Mesenchymal stem cell (in vitro differentiated cells and primary cell): ENCODE measurements at regions not wholly inside any gene's neighbourhood (a gene's known extent, or its start where the extent isn't known, plus 50 kb on each side); places are given as distances from the start of the nearest gene placed in this dataset.
A peak's percentile ranks its signal among the peaks of the same experiment; 100 is the strongest.

Experiments used
- DNase-seq: peaks from one replicate; pipeline ENCODE4 v3.0.0-alpha.2; 2013
- H2AFZ ChIP-seq: one replicate; pipeline ENCODE4 v1.6.1; 2013; ENCODE audit warnings: low read depth, mild to moderate bottlenecking, control low read depth, inconsistent platforms, low read length, moderate library complexity
- H2AK5ac ChIP-seq: 2 replicates; pipeline ENCODE4 v1.6.1; 2013; ENCODE audit warnings: low read length, moderate library complexity, mild to moderate bottlenecking, inconsistent platforms; ENCODE audit not compliant: severe bottlenecking
- H2BK120ac ChIP-seq: one replicate; pipeline ENCODE4 v1.6.1; 2013; ENCODE audit warnings: low read depth, mild to moderate bottlenecking, inconsistent platforms, low read length, moderate library complexity
- H2BK12ac ChIP-seq, 2 experiments: one replicate each; pipeline ENCODE4 v1.6.1; 2013; ENCODE audit warnings: inconsistent platforms in 2 of 2, low read length in 2 of 2, mild to moderate bottlenecking in 2 of 2, moderate library complexity in 2 of 2, control low read depth in 1 of 2
- H2BK15ac ChIP-seq: one replicate; pipeline ENCODE4 v1.6.1; 2013; ENCODE audit warnings: mild to moderate bottlenecking, low read depth, inconsistent platforms; ENCODE audit not compliant: poor library complexity, severe bottlenecking
- H2BK5ac ChIP-seq: 2 replicates; pipeline ENCODE4 v1.6.1; 2013; ENCODE audit warnings: low read depth, mild to moderate bottlenecking, low read length, control low read depth, inconsistent platforms; ENCODE audit not compliant: poor library complexity, severe bottlenecking
- H3K14ac ChIP-seq, 2 experiments: one replicate each; pipeline ENCODE4 v1.6.1; 2013; ENCODE audit warnings: inconsistent platforms in 2 of 2, low read length in 2 of 2, control low read depth in 1 of 2, mild to moderate bottlenecking in 1 of 2, moderate library complexity in 1 of 2
- H3K18ac ChIP-seq, 2 experiments: one replicate each; pipeline ENCODE4 v1.6.1; 2013; ENCODE audit warnings: inconsistent platforms in 2 of 2, low read length in 2 of 2, control low read depth in 1 of 2, low read depth in 1 of 2, mild to moderate bottlenecking in 1 of 2
- H3K23ac ChIP-seq, 2 experiments: one replicate each; pipeline ENCODE4 v1.6.1; 2013; ENCODE audit warnings: inconsistent platforms in 2 of 2, low read length in 2 of 2, mild to moderate bottlenecking in 2 of 2, moderate library complexity in 2 of 2, control low read depth in 1 of 2
- H3K27ac ChIP-seq: 2 replicates; pipeline ENCODE4 v1.5.1; 2013; ENCODE audit warnings: mild to moderate bottlenecking, moderate library complexity, low read length, control low read depth, inconsistent platforms; ENCODE audit not compliant: poor library complexity, severe bottlenecking
- H3K27me3 ChIP-seq, 2 experiments: 2 replicates each; pipeline versions ENCODE4 v1.6.1 to v1.7.0; 2013; ENCODE audit warnings: low read length in 2 of 2, mild to moderate bottlenecking in 2 of 2, moderate library complexity in 2 of 2, control low read depth in 1 of 2, inconsistent platforms in 1 of 2; ENCODE audit not compliant: control insufficient read depth in 1 of 2, insufficient read depth in 1 of 2
- H3K36me3 ChIP-seq, 2 experiments: 2 replicates each; pipeline versions ENCODE4 v1.6.1 to v1.7.0; 2013; ENCODE audit warnings: low read length in 2 of 2, control low read depth in 1 of 2, inconsistent platforms in 1 of 2, low read depth in 1 of 2, mild to moderate bottlenecking in 1 of 2; ENCODE audit not compliant: insufficient read depth in 2 of 2, control insufficient read depth in 1 of 2
- H3K4ac ChIP-seq, 2 experiments: one replicate each; pipeline ENCODE4 v1.6.1; 2013; ENCODE audit warnings: inconsistent platforms in 2 of 2, low read length in 2 of 2, mild to moderate bottlenecking in 2 of 2, moderate library complexity in 2 of 2, control low read depth in 1 of 2, low read depth in 1 of 2
- H3K4me1 ChIP-seq: 2 replicates; pipeline ENCODE4 v1.6.1; 2013; ENCODE audit warnings: low read depth, low read length, control low read depth; ENCODE audit not compliant: control insufficient read depth, insufficient read depth
- H3K4me2 ChIP-seq: 2 replicates; pipeline ENCODE4 v1.6.1; 2013; ENCODE audit warnings: low read length, mild to moderate bottlenecking, inconsistent platforms; ENCODE audit not compliant: poor library complexity, severe bottlenecking
- H3K4me3 ChIP-seq, 2 experiments: 2 replicates each; pipeline versions ENCODE4 v1.5.1 to v1.7.0; 2013; ENCODE audit warnings: low read length in 2 of 2, mild to moderate bottlenecking in 2 of 2, control low read depth in 1 of 2, low read depth in 1 of 2; ENCODE audit not compliant: insufficient read depth in 1 of 2
- H3K79me1 ChIP-seq: replicated peaks from 2 replicates; pipeline ENCODE4 v1.6.1; 2013; ENCODE audit warnings: mild to moderate bottlenecking, control low read depth, low read length, inconsistent platforms; ENCODE audit not compliant: poor library complexity, severe bottlenecking
- H3K9ac ChIP-seq: 2 replicates; pipeline ENCODE4 v1.7.0; 2013; ENCODE audit warnings: mild to moderate bottlenecking, low read length, moderate library complexity
- H3K9me3 ChIP-seq: 2 replicates; pipeline ENCODE4 v1.7.0; 2013; ENCODE audit warnings: mild to moderate bottlenecking, low read length; ENCODE audit not compliant: control insufficient read depth
- H4K8ac ChIP-seq: one replicate; pipeline ENCODE4 v1.6.1; 2013; ENCODE audit warnings: inconsistent platforms, mild to moderate bottlenecking, low read length, moderate library complexity
- H4K91ac ChIP-seq: one replicate; pipeline ENCODE4 v1.6.1; 2013; ENCODE audit warnings: mild to moderate bottlenecking, low read length, inconsistent platforms
- WGBS: methylation state at CpG from one replicate; pipeline ENCODE4 v1.1.7; 2013; ENCODE audit warnings: mixed read lengths; 5-methylcytosine and 5-hydroxymethylcytosine counted together

DNA sequence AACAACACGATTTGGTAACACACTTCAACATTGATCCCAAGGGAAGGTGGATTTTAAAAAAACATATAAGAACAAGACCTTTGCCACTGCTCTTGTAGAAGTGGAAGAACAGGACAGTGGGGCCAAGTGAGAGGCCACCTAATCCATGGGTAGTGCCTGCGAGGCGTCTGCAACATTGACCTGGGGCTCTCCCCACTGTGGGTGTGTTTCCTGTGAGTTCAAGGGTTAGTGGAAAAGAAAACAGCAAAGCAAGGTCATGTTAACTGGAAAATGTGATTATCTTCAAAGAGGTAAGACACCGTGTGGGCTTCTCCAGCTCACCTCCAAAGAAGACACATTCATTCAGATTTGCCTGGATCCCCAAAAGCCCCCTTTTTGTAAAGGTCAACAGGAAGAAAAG, 327.0 kb downstream of the UQCRFS1 start:
- H3K18ac ChIP-seq, result no peak overlapping the region
- no peak overlapping the region for H4K8ac ChIP-seq
- no peak overlapping the region for H3K4ac ChIP-seq
- no peak overlapping the region for H2BK15ac ChIP-seq
- no peak overlapping the region for H3K4me3 ChIP-seq
- H3K4me2 ChIP-seq, result no peak overlapping the region
- H3K9me3 ChIP-seq, result no peaks in the 10 kb centered on the region
- no peak overlapping the region for H3K14ac ChIP-seq
- no peak overlapping the region for H4K91ac ChIP-seq
- DNase-seq, result no peak
- no peak overlapping the region for H2BK5ac ChIP-seq
- no peak overlapping the region for H3K9ac ChIP-seq
- no peak overlapping the region for H2AFZ ChIP-seq
- H3K27ac ChIP-seq, result no peak overlapping the region
- H2BK12ac ChIP-seq, result no peak overlapping the region
- H3K23ac ChIP-seq, result no peak overlapping the region
- no peaks in the 10 kb centered on the region for H3K79me1 ChIP-seq
- H3K27me3 ChIP-seq, result peaks cover 0 to 11% of the 10 kb centered on the region in 2 experiments
- 68% methylated on average over 2 of the region's 4 CpGs for WGBS
- H2AK5ac ChIP-seq, result no peak overlapping the region
- no peak overlapping the region for H2BK120ac ChIP-seq
- H3K4me1 ChIP-seq, result peaks cover 22% of the 10 kb centered on the region
- H3K36me3 ChIP-seq, result no peaks in the 10 kb centered on the region

- Histone ChIP-seq H3K23ac (no peak overlapping the region), H3K4me3 (no peak overlapping the region), H2BK15ac (no peak overlapping the region), H2BK120ac (no peak overlapping the region), H3K79me1 (no peaks in the 10 kb centered on the region), H3K27me3 (peaks cover 0 to 14% of the 10 kb centered on the region in 2 experiments), H3K4me1 (peaks cover 19% of the 10 kb centered on the region), H3K4me2 (no peak overlapping the region), H3K9ac (no peak overlapping the region), H2BK12ac (no peak overlapping the region), H4K8ac (no peak overlapping the region), H3K27ac (no peak overlapping the region), H4K91ac (no peak overlapping the region), H3K14ac (no peak overlapping the region), H2BK5ac (no peak overlapping the region), H3K9me3 (no peaks in the 10 kb centered on the region), H3K18ac (no peak overlapping the region), H2AFZ (no peak overlapping the region), H2AK5ac (no peak overlapping the region), H3K4ac (no peak overlapping the region), H3K36me3 (no peaks in the 10 kb centered on the region)
- DNase-seq, result no peak
- WGBS, result 57% methylated on average over 12 of the region's 12 CpGs
Measured at GRCh38 chr19:28884786-28885476, 328.0 kb downstream of the UQCRFS1 start.

DNA sequence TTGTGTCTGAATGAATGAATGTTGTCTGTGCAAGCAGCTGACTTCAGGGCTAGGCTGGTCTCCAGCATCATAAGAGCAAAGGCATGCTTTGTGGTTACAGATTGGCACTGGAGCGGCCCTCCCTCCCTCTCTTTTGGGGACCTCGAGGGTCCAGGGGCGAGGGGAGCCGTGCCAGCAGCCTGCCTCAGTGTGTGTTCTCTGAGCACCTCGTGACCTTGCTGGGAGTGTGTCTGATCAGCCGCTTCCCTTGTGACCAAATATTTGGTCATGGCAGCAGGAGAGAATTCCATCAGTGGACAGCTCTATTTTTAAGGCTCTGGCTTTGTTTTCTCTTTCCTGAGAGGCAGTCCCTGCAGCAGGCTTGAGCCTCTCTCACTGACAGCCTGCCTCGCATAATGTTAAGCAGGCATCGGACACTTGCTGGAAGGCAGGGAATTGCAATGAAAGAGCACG, 329.7 kb downstream of the UQCRFS1 start:
- H3K27ac ChIP-seq, result peak overlapping the region; percentile 73
- H3K27me3 ChIP-seq, result peaks cover 0 to 18% of the 10 kb centered on the region in 2 experiments
- no peak overlapping the region for H3K18ac ChIP-seq
- H2BK12ac ChIP-seq, result no peak overlapping the region
- H3K79me1 ChIP-seq, result no peaks in the 10 kb centered on the region
- no peak overlapping the region for H2AFZ ChIP-seq
- no peak overlapping the region for H2AK5ac ChIP-seq
- H3K4me3 ChIP-seq, result peak overlapping the region; percentile 11 to 69
- WGBS, result 43% methylated on average over 9 of the region's 9 CpGs
- H3K23ac ChIP-seq, result no peak overlapping the region
- no peak overlapping the region for H3K14ac ChIP-seq
- no peak overlapping the region for H2BK15ac ChIP-seq
- peak overlapping the region; percentile 25 for H3K9ac ChIP-seq
- no peak overlapping the region for H2BK5ac ChIP-seq
- peaks cover 22% of the 10 kb centered on the region for H3K4me1 ChIP-seq
- H2BK120ac ChIP-seq, result no peak overlapping the region
- H3K4ac ChIP-seq, result no peak overlapping the region
- DNase-seq, result no peak
- H4K91ac ChIP-seq, result no peak overlapping the region
- H3K4me2 ChIP-seq, result peak overlapping the region; percentile 36
- H3K36me3 ChIP-seq, result no peaks in the 10 kb centered on the region
- H3K9me3 ChIP-seq, result no peaks in the 10 kb centered on the region
- no peak overlapping the region for H4K8ac ChIP-seq

GRCh38 chr19:28882818-28883217, 330.1 kb downstream of the UQCRFS1 start:
- Histone ChIP-seq H3K9me3 (no peaks in the 10 kb centered on the region), H3K27me3 (peaks cover 0 to 16% of the 10 kb centered on the region in 2 experiments), H3K4ac (no peak overlapping the region), H3K4me2 (no peak overlapping the region), H4K91ac (no peak overlapping the region), H3K4me3 (no peak overlapping the region), H3K4me1 (peaks cover 22% of the 10 kb centered on the region), H2BK5ac (no peak overlapping the region), H3K27ac (peak overlapping the region; percentile 73), H2AK5ac (peak overlapping the region; percentile 80), H2AFZ (no peak overlapping the region), H3K9ac (peak overlapping the region; percentile 25), H2BK15ac (no peak overlapping the region), H3K23ac (no peak overlapping the region), H3K18ac (no peak overlapping the region), H3K79me1 (no peaks in the 10 kb centered on the region), H4K8ac (no peak overlapping the region), H2BK12ac (no peak overlapping the region), H2BK120ac (no peak overlapping the region), H3K14ac (no peak overlapping the region), H3K36me3 (no peaks in the 10 kb centered on the region)
- 32% methylated on average over 4 of the region's 6 CpGs for WGBS
- DNase-seq, result no peak
